HG02970 (cell line): ENCODE measurements at regions not wholly inside any gene's neighbourhood (a gene's known extent, or its start where the extent isn't known, plus 50 kb on each side); places are given as distances from the start of the nearest gene placed in this dataset.

Experiments
- ATAC-seq: cut with Tn5 transposase; IDR thresholded peaks from one replicate; pipeline ENCODE4 v1.9.1; 2021; ENCODE audit warnings: mild to moderate bottlenecking, moderate library complexity, moderate number of reproducible peaks; ENCODE audit not compliant: unreplicated experiment, low FRiP score

GRCh38 chr12:73321319-73321718, 1049.1 kb downstream of the TRHDE start:
- no peak for ATAC-seq

GRCh38 chr12:73321776-73322175, 1049.6 kb downstream of the TRHDE start:
- no peak for ATAC-seq

- ATAC-seq: no peak
Observed at GRCh38 chr12:73330584-73331351, 1058.6 kb downstream of the TRHDE start.

GRCh38 chr12:73341559-73342247, 1069.5 kb downstream of the TRHDE start:
- ATAC-seq: no peak

GRCh38 chr12:73342733-73343132, 1070.6 kb downstream of the TRHDE start:
- no peak for ATAC-seq

GRCh38 chr12:73352826-73353225, 1080.7 kb downstream of the TRHDE start:
- no peak for ATAC-seq

GRCh38 chr12:73361156-73361863, 1089.1 kb downstream of the TRHDE start:
- no peak for ATAC-seq

- no peak for ATAC-seq
Observed at GRCh38 chr12:73361864-73362230, 1089.7 kb downstream of the TRHDE start.

- ATAC-seq: no peak
Observed at GRCh38 chr12:73362666-73363065, 1090.5 kb downstream of the TRHDE start.

GRCh38 chr12:73372856-73373255, 1100.7 kb downstream of the TRHDE start:
- ATAC-seq: no peak

- ATAC-seq: no peak
Observed at GRCh38 chr12:73374360-73374759, 1102.2 kb downstream of the TRHDE start.

- ATAC-seq: no peak
Observed at GRCh38 chr12:73383584-73384222, 1111.5 kb downstream of the TRHDE start.

GRCh38 chr12:73384592-73384991, 1112.4 kb downstream of the TRHDE start:
- ATAC-seq: no peak

GRCh38 chr12:73390261-73390660, 1118.1 kb downstream of the TRHDE start:
- no peak for ATAC-seq

- no peak for ATAC-seq
Observed at GRCh38 chr12:73413051-73413450, 1124.6 kb upstream of the ATXN7L3B start.

GRCh38 chr12:73413974-73414373, 1123.7 kb upstream of the ATXN7L3B start:
- no peak for ATAC-seq

GRCh38 chr12:73414926-73415325, 1122.7 kb upstream of the ATXN7L3B start:
- ATAC-seq: no peak

- no peak for ATAC-seq
Observed at GRCh38 chr12:73418541-73418940, 1119.1 kb upstream of the ATXN7L3B start.

- no peak for ATAC-seq
Observed at GRCh38 chr12:73421832-73422231, 1115.8 kb upstream of the ATXN7L3B start.

- ATAC-seq: no peak
Observed at GRCh38 chr12:73424484-73424883, 1113.2 kb upstream of the ATXN7L3B start.
